Endothelial cell of umbilical vein (primary cell): ENCODE measurements at regions not wholly inside any gene's neighbourhood (a gene's known extent, or its start where the extent isn't known, plus 50 kb on each side); places are given as distances from the start of the nearest gene placed in this dataset.

Experiments
- BruUV-seq: library from RNA; stranded (reverse); fragments of 400-500 nt; replicated peaks from 2 replicates; lab custom pipeline; 2021; lab: Mats Ljungman, UMichigan
- CTCF ChIA-PET: fragments of 300-600, 350-600 bp; sonication (Branson Sonifier 250); formaldehyde crosslinking; loops from one replicate; lab custom pipeline; 2021; ENCODE audit warnings: antibody characterized with exemption, inconsistent platforms; lab: Charles Lee
- POLR2A ChIA-PET: fragments of 300-600, 350-600 bp; sonication (Branson Sonifier 250); formaldehyde crosslinking; loops from one replicate; lab custom pipeline; 2021; ENCODE audit warnings: antibody characterized with exemption, inconsistent platforms; lab: Charles Lee
- DNase-seq: peaks from one replicate; pipeline ENCODE4 v3.0.0-alpha.2; 2011; ENCODE audit warnings: low read depth, low spot score
- FAIRE-seq: peaks from 2 replicates; lab custom pipeline; 2011; peaks lifted over from hg19 to GRCh38; lab: Jason Lieb, UNC
- H2AFZ ChIP-seq: 2 replicates; pipeline ENCODE4 v1.6.0; 2012; ENCODE audit warnings: low read depth, low read length, control low read depth, inconsistent platforms
- H3K27ac ChIP-seq: 2 replicates; pipeline ENCODE4 v1.5.1; 2011; ENCODE audit warnings: low read depth, mild to moderate bottlenecking, control low read depth, low read length, moderate library complexity; ENCODE audit not compliant: insufficient read depth
- H3K27me3 ChIP-seq, 2 experiments: 2 replicates each; pipeline versions ENCODE4 v1.6.0 to v1.6.1; 2011; ENCODE audit warnings: low read length in 2 of 2, mixed read lengths in 1 of 2; ENCODE audit not compliant: control insufficient read depth in 2 of 2, insufficient read depth in 2 of 2
- H3K36me3 ChIP-seq, 2 experiments: 2 replicates in 1 of 2; 3 replicates in 1 of 2; pipeline ENCODE4 v1.5.1; 2011; ENCODE audit warnings: low read length in 2 of 2, mild to moderate bottlenecking in 1 of 2, moderate library complexity in 1 of 2; ENCODE audit not compliant: control insufficient read depth in 2 of 2, insufficient read depth in 2 of 2; ENCODE audit errors: extremely low read depth in 1 of 2
- H3K4me1 ChIP-seq: 3 replicates; pipeline ENCODE4 v1.5.1; 2011; ENCODE audit warnings: mild to moderate bottlenecking, low read length; ENCODE audit not compliant: control insufficient read depth, insufficient read depth; ENCODE audit errors: extremely low read depth
- H3K4me2 ChIP-seq: 2 replicates; pipeline ENCODE4 v1.6.1; 2011; ENCODE audit warnings: low read length, control low read depth, mixed read lengths; ENCODE audit not compliant: insufficient read depth
- H3K4me3 ChIP-seq, 3 experiments: fragments of 200-600 bp in 1 of 3; sonication (generic), shearing (Covaris generic) in 1 of 3; replicated peaks in 1 of 3; 2 replicates each; pipeline ENCODE4 v1.5.1; 2011 to 2016; ENCODE audit warnings: control low read depth in 3 of 3, low read length in 3 of 3, mild to moderate bottlenecking in 2 of 3, inconsistent platforms in 1 of 3, low read depth in 1 of 3, moderate library complexity in 1 of 3; ENCODE audit not compliant: insufficient read depth in 1 of 3
- H3K79me2 ChIP-seq: 2 replicates; pipeline ENCODE4 v1.6.0; 2012; ENCODE audit warnings: low read length, inconsistent platforms; ENCODE audit not compliant: control insufficient read depth, insufficient read depth
- H3K9ac ChIP-seq: replicated peaks from 2 replicates; pipeline ENCODE3; 2011; ENCODE audit warnings: low read length, control low read depth; ENCODE audit not compliant: insufficient read depth; ENCODE audit errors: extremely low read depth
- H3K9me1 ChIP-seq: replicated peaks from 3 replicates; pipeline ENCODE4 v1.6.0; 2011; ENCODE audit warnings: mild to moderate bottlenecking, low read length; ENCODE audit not compliant: control insufficient read depth, insufficient read depth; ENCODE audit errors: extremely low read depth
- H3K9me3 ChIP-seq: replicated peaks from 2 replicates; pipeline ENCODE4 v1.5.1; 2012; ENCODE audit warnings: low read length, inconsistent platforms; ENCODE audit not compliant: control insufficient read depth, insufficient read depth
- H4K20me1 ChIP-seq: replicated peaks from 2 replicates; pipeline ENCODE3; 2011; ENCODE audit warnings: mild to moderate bottlenecking, low read length; ENCODE audit not compliant: control insufficient read depth, insufficient read depth; ENCODE audit errors: extremely low read depth
- EZH2 ChIP-seq: IDR thresholded peaks from 2 replicates; pipeline ENCODE4 v1.6.1; 2012; ENCODE audit warnings: borderline replicate concordance, low read depth, mild to moderate bottlenecking, moderate library complexity, low read length, inconsistent platforms; ENCODE audit not compliant: severe bottlenecking
- FOS ChIP-seq: IDR thresholded peaks from 2 replicates; pipeline ENCODE4 v1.6.1; 2011; ENCODE audit warnings: mild to moderate bottlenecking, low read length, moderate library complexity, borderline replicate concordance; ENCODE audit not compliant: insufficient read depth
- GATA2 ChIP-seq: IDR thresholded peaks from 2 replicates; pipeline ENCODE4 v1.7.0; 2011; ENCODE audit warnings: low read depth, mild to moderate bottlenecking, moderate library complexity, mixed read lengths, low read length; ENCODE audit not compliant: insufficient read length, insufficient read depth
- JUN ChIP-seq: IDR thresholded peaks from 2 replicates; pipeline ENCODE4 v1.6.1; 2011; ENCODE audit warnings: borderline replicate concordance, low read depth; ENCODE audit not compliant: insufficient read length, insufficient read depth
- MYC ChIP-seq: IDR thresholded peaks from one replicate; pipeline ENCODE4 v1.6.1; 2011; ENCODE audit warnings: mild to moderate bottlenecking, low read depth, low read length
- POLR2A ChIP-seq: IDR thresholded peaks from 2 replicates; pipeline ENCODE4 v1.6.1; 2012; ENCODE audit warnings: low read depth, mild to moderate bottlenecking, control low read depth, low read length
- POLR2AphosphoS5 ChIP-seq: IDR thresholded peaks from 2 replicates; pipeline ENCODE4 v1.6.1; 2012; ENCODE audit warnings: low read depth, mild to moderate bottlenecking, control low read depth, low read length, moderate library complexity; ENCODE audit not compliant: insufficient read depth
- dilution Hi-C: fragments of 300-500 bp; cut with MboI; formaldehyde crosslinking; loops from one replicate; pipeline ENCODE4 v1.15.0; 2019; ENCODE audit warnings: low sequenced_read_pairs; ENCODE audit not compliant: extremely low pct_ligation_motif_present
- intact Hi-C: fragments of 100-400 bp; cut with micrococcal nuclease; formaldehyde crosslinking; loops from one replicate; pipeline ENCODE4 v1.10.0; 2022
- TF ChIP-seq, protein P1 (sequence below), 2 donors: IDR thresholded peaks; 1 replicate in 1 of 2; 2 replicates in 1 of 2; pipeline ENCODE4 v1.5.1; 2011; ENCODE audit warnings: low read length in 2 of 2, mild to moderate bottlenecking in 2 of 2, moderate library complexity in 2 of 2, control low read depth in 1 of 2, inconsistent platforms in 1 of 2, low read depth in 1 of 2; ENCODE audit not compliant: insufficient read depth in 1 of 2; ENCODE audit errors: extremely low read depth in 1 of 2
- TF ChIP-seq, protein P2 (sequence below): IDR thresholded peaks from 2 replicates; pipeline ENCODE4 v1.6.1; 2011; ENCODE audit not compliant: insufficient read depth, insufficient read length

DNA sequence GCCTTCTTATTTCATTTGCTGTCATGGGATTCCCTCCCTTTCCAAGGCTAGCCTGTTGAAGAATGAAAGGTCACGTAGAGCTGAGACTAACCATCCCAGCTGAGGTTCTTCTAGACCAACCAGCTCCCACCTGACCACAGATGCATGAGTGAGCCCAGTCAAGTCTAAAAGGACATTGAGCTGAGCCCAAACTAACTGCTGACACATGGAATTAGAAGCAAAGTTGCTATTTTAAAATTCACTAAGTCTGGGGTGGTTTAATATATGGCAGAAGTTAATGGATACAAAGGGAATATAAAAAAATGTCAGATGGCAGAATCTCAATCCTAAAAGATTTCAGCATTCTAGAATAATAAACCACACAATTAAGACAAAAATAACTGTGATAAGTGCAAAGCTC lies 118.9 kb upstream of the RASGEF1B start:
- Histone ChIP-seq H3K9me3 (no peaks in the 10 kb centered on the region), H3K4me2 (no peak overlapping the region), H3K9me1 (no peaks in the 10 kb centered on the region), H3K4me1 (no peaks in the 10 kb centered on the region), H3K27ac (no peak overlapping the region), H2AFZ (no peak overlapping the region), H3K27me3 (no peaks in the 10 kb centered on the region), H3K4me3 (no peak overlapping the region), H3K79me2 (no peaks in the 10 kb centered on the region), H3K9ac (no peak overlapping the region), H4K20me1 (no peaks in the 10 kb centered on the region), H3K36me3 (no peaks in the 10 kb centered on the region)
- TF ChIP-seq, protein P1, sequence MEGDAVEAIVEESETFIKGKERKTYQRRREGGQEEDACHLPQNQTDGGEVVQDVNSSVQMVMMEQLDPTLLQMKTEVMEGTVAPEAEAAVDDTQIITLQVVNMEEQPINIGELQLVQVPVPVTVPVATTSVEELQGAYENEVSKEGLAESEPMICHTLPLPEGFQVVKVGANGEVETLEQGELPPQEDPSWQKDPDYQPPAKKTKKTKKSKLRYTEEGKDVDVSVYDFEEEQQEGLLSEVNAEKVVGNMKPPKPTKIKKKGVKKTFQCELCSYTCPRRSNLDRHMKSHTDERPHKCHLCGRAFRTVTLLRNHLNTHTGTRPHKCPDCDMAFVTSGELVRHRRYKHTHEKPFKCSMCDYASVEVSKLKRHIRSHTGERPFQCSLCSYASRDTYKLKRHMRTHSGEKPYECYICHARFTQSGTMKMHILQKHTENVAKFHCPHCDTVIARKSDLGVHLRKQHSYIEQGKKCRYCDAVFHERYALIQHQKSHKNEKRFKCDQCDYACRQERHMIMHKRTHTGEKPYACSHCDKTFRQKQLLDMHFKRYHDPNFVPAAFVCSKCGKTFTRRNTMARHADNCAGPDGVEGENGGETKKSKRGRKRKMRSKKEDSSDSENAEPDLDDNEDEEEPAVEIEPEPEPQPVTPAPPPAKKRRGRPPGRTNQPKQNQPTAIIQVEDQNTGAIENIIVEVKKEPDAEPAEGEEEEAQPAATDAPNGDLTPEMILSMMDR (IDR thresholded peaks at IDR 0.05; ENCODE audit: extremely low read depth in 1 of 2, insufficient read depth in 1 of 2, low read depth in 1 of 2, low read length in 2 of 2), result no peak
- TF ChIP-seq, protein P2, sequence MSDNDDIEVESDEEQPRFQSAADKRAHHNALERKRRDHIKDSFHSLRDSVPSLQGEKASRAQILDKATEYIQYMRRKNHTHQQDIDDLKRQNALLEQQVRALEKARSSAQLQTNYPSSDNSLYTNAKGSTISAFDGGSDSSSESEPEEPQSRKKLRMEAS, result no peak
- TF ChIP-seq POLR2A (no peak), EZH2 (no peak), GATA2 (no peak), FOS (no peak), POLR2AphosphoS5 (no peak), JUN (no peak), MYC (no peak)
- ChIA-PET POLR2A (no interaction called here), CTCF (no interaction called here)
- intact Hi-C loops (no loop called here), dilution Hi-C loops (no loop called here)
- BruUV-seq, result no TSS peak
- no peak for FAIRE-seq
- no peak for DNase-seq
